HUES48 (cell line): ENCODE measurements at regions not wholly inside any gene's neighbourhood (a gene's known extent, or its start where the extent isn't known, plus 50 kb on each side); places are given as distances from the start of the nearest gene placed in this dataset.

ENCODE experiments used
- H3K27ac ChIP-seq: one replicate; pipeline ENCODE4 v1.7.0; 2013; ENCODE audit warnings: low read depth, low read length, inconsistent platforms
- H3K27me3 ChIP-seq: 2 replicates; pipeline ENCODE4 v1.6.1; 2013; ENCODE audit warnings: mild to moderate bottlenecking, low read length; ENCODE audit not compliant: control insufficient read depth, insufficient read depth
- H3K36me3 ChIP-seq: 2 replicates; pipeline ENCODE4 v1.6.1; 2013; ENCODE audit warnings: low read length; ENCODE audit not compliant: control insufficient read depth, insufficient read depth
- H3K4me1 ChIP-seq: 2 replicates; pipeline ENCODE4 v1.6.1; 2013; ENCODE audit warnings: mild to moderate bottlenecking, low read length; ENCODE audit not compliant: control insufficient read depth, insufficient read depth
- H3K4me3 ChIP-seq: 2 replicates; pipeline ENCODE4 v1.5.1; 2013; ENCODE audit warnings: mild to moderate bottlenecking, low read depth, low read length
- H3K9ac ChIP-seq: 2 replicates; pipeline ENCODE4 v1.6.1; 2013; ENCODE audit warnings: mild to moderate bottlenecking, low read depth, low read length, moderate library complexity
- H3K9me3 ChIP-seq: 2 replicates; pipeline ENCODE4 v1.6.1; 2013; ENCODE audit warnings: low read length; ENCODE audit not compliant: control insufficient read depth, insufficient read depth

GRCh38 chr5:7179364-7179763, 216.6 kb upstream of the ADCY2 start:
- no peaks in the 10 kb centered on the region for H3K4me1 ChIP-seq
- H3K9me3 ChIP-seq, result no peaks in the 10 kb centered on the region
- H3K36me3 ChIP-seq, result no peaks in the 10 kb centered on the region
- H3K9ac ChIP-seq, result no peak overlapping the region
- H3K27me3 ChIP-seq, result no peaks in the 10 kb centered on the region
- no peak overlapping the region for H3K27ac ChIP-seq
- H3K4me3 ChIP-seq, result no peak overlapping the region

DNA sequence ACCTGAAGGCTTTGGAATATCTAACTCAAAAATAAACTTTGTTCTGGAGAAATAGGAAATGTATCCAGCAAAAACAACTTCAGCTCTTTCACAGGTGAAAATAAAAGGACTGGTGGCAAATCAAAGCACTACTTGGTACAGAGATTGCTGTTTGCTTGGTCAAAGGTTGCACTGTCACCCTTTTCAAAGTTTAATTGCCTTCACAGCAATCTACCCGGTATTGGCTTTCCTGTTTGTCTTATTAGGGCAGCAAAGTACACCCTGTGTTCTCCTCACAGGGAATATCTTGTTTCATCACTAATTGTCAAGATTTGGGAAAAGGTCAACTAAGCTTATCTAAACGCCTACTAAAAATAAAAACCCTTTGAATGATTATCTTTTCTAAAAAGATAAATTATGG, 214.1 kb upstream of the ADCY2 start:
- no peaks in the 10 kb centered on the region for H3K36me3 ChIP-seq
- no peaks in the 10 kb centered on the region for H3K4me1 ChIP-seq
- no peak overlapping the region for H3K4me3 ChIP-seq
- H3K27me3 ChIP-seq, result no peaks in the 10 kb centered on the region
- H3K27ac ChIP-seq, result no peak overlapping the region
- no peak overlapping the region for H3K9ac ChIP-seq
- no peaks in the 10 kb centered on the region for H3K9me3 ChIP-seq

GRCh38 chr5:7185742-7186141, 210.2 kb upstream of the ADCY2 start:
- Histone ChIP-seq H3K9me3 (no peaks in the 10 kb centered on the region), H3K27me3 (no peaks in the 10 kb centered on the region), H3K9ac (no peak overlapping the region), H3K4me1 (no peaks in the 10 kb centered on the region), H3K27ac (no peak overlapping the region), H3K4me3 (no peak overlapping the region), H3K36me3 (no peaks in the 10 kb centered on the region)

- H3K4me1 ChIP-seq, result no peaks in the 10 kb centered on the region
- H3K36me3 ChIP-seq, result no peaks in the 10 kb centered on the region
- H3K27me3 ChIP-seq, result no peaks in the 10 kb centered on the region
- H3K9me3 ChIP-seq, result no peaks in the 10 kb centered on the region
- no peak overlapping the region for H3K4me3 ChIP-seq
- no peak overlapping the region for H3K9ac ChIP-seq
- no peak overlapping the region for H3K27ac ChIP-seq
Measured at GRCh38 chr5:7186818-7187217, 209.1 kb upstream of the ADCY2 start.

- Histone ChIP-seq H3K4me1 (no peaks in the 10 kb centered on the region; the same call in 1 of the 2 replicates), H3K4me3 (no peak overlapping the region), H3K27ac (no peak overlapping the region), H3K36me3 (no peaks in the 10 kb centered on the region), H3K9me3 (no peaks in the 10 kb centered on the region), H3K9ac (no peak overlapping the region), H3K27me3 (no peaks in the 10 kb centered on the region)
Measured at GRCh38 chr5:7190712-7191250, 205.2 kb upstream of the ADCY2 start.

- Histone ChIP-seq H3K27ac (no peak overlapping the region), H3K9ac (no peak overlapping the region), H3K36me3 (no peaks in the 10 kb centered on the region), H3K4me1 (no peaks in the 10 kb centered on the region; the same call in 1 of the 2 replicates), H3K27me3 (no peaks in the 10 kb centered on the region), H3K9me3 (no peaks in the 10 kb centered on the region), H3K4me3 (no peak overlapping the region)
Measured at GRCh38 chr5:7192016-7192415, 203.9 kb upstream of the ADCY2 start.

GRCh38 chr5:7202846-7203245, 193.1 kb upstream of the ADCY2 start:
- no peaks in the 10 kb centered on the region for H3K27me3 ChIP-seq
- peaks cover 4% of the 10 kb centered on the region; the same call in 1 of the 2 replicates for H3K9me3 ChIP-seq
- no peak overlapping the region for H3K9ac ChIP-seq
- H3K4me1 ChIP-seq, result no peaks in the 10 kb centered on the region
- H3K27ac ChIP-seq, result no peak overlapping the region
- H3K4me3 ChIP-seq, result no peak overlapping the region
- H3K36me3 ChIP-seq, result no peaks in the 10 kb centered on the region

DNA sequence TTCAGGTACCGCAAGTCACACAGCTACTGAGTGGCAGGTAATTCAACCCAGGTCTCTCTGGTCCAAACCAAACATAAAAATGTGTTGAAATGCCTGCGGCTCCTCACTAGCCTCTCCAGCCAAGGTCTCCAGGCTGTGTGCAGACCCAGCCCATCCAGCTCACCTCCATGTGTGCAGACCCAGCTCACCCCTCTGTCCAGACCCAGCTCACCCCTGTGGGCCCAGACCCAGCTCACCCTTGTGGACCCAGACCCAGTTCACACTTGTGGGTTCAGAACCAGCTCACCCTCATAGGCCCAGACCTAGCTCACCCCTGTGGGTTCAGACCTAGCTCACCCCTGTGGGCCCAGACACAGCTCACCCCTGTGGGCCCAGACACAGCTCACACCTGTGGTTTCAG, 188.0 kb upstream of the ADCY2 start:
- Histone ChIP-seq H3K4me1 (no peaks in the 10 kb centered on the region), H3K4me3 (no peak overlapping the region), H3K27ac (no peak overlapping the region), H3K27me3 (no peaks in the 10 kb centered on the region), H3K9ac (no peak overlapping the region), H3K9me3 (no peaks in the 10 kb centered on the region), H3K36me3 (no peaks in the 10 kb centered on the region)

DNA sequence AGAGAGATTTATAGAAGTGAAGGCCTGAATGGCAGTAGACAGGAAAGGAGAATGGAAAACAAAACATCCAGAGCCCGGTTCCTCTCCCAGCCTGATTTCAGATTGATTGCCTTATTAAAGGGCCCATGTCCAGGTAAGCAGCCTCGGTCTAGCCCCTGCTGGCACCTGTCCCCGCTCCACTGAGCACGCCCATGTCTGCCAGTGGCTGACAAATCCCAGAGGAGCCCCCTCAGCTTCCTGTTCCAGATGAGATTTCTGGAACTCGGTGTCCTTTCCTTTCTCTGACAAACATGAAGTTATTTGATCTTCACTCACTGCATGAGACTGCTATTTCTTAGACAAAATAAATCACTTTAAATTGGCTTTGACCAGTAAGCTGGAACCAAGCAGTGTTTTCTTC, 187.0 kb upstream of the ADCY2 start:
- Histone ChIP-seq H3K27me3 (no peaks in the 10 kb centered on the region), H3K27ac (no peak overlapping the region), H3K36me3 (no peaks in the 10 kb centered on the region), H3K9me3 (no peaks in the 10 kb centered on the region), H3K4me1 (no peaks in the 10 kb centered on the region), H3K4me3 (no peak overlapping the region), H3K9ac (no peak overlapping the region)

GRCh38 chr5:7209658-7210057, 186.3 kb upstream of the ADCY2 start:
- Histone ChIP-seq H3K36me3 (no peaks in the 10 kb centered on the region), H3K9ac (no peak overlapping the region), H3K4me1 (no peaks in the 10 kb centered on the region), H3K27ac (no peak overlapping the region), H3K27me3 (no peaks in the 10 kb centered on the region), H3K9me3 (no peaks in the 10 kb centered on the region), H3K4me3 (no peak overlapping the region)

- Histone ChIP-seq H3K27ac (no peak overlapping the region), H3K36me3 (no peaks in the 10 kb centered on the region), H3K4me3 (no peak overlapping the region), H3K4me1 (no peaks in the 10 kb centered on the region), H3K9me3 (no peaks in the 10 kb centered on the region), H3K27me3 (no peaks in the 10 kb centered on the region), H3K9ac (no peak overlapping the region)
Measured at GRCh38 chr5:7210549-7210948, 185.4 kb upstream of the ADCY2 start.

- Histone ChIP-seq H3K9me3 (no peaks in the 10 kb centered on the region), H3K27me3 (no peaks in the 10 kb centered on the region), H3K27ac (no peak overlapping the region), H3K4me1 (no peaks in the 10 kb centered on the region), H3K36me3 (no peaks in the 10 kb centered on the region), H3K4me3 (no peak overlapping the region), H3K9ac (no peak overlapping the region)
Measured at GRCh38 chr5:7213525-7213924, 182.4 kb upstream of the ADCY2 start.
